ENCODE measurements at regions not wholly inside any gene's neighbourhood (a gene's known extent, or its start where the extent isn't known, plus 50 kb on each side); places are given as distances from the start of the nearest gene placed in this dataset.

DNA sequence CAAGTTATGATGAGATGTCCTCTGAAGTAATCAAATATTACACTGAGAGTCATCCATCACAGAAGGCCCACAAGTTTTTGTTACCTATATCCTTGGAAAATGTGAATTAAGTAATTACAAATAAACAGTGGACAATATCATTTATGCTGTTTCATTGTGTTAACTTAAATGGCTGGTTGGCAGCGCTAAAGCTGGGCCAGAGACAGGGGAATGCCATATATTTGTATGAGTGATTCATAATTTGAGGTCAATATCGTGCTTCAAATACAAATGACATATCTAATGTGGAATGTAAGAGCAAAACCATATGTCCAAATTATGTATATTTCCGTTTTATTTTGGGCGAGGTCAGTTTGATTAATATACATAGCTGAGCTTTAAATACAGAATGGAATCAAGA, 1556.2 kb downstream of the SLITRK5 start:
- TF ChIP-seq, protein P1, sequence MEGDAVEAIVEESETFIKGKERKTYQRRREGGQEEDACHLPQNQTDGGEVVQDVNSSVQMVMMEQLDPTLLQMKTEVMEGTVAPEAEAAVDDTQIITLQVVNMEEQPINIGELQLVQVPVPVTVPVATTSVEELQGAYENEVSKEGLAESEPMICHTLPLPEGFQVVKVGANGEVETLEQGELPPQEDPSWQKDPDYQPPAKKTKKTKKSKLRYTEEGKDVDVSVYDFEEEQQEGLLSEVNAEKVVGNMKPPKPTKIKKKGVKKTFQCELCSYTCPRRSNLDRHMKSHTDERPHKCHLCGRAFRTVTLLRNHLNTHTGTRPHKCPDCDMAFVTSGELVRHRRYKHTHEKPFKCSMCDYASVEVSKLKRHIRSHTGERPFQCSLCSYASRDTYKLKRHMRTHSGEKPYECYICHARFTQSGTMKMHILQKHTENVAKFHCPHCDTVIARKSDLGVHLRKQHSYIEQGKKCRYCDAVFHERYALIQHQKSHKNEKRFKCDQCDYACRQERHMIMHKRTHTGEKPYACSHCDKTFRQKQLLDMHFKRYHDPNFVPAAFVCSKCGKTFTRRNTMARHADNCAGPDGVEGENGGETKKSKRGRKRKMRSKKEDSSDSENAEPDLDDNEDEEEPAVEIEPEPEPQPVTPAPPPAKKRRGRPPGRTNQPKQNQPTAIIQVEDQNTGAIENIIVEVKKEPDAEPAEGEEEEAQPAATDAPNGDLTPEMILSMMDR (IDR thresholded peaks at IDR 0.05; ENCODE audit: low read depth, low read length) = no peak
- TF ChIP-seq EZH2phosphoT487 (IDR thresholded peaks at IDR 0.05; ENCODE audit: low read depth) = no peak
- Histone ChIP-seq H3K27ac (ENCODE audit: low read length) (no peak overlapping the region), H3K36me3 (replicated peaks; ENCODE audit: low read depth, low read length) (no peaks in the 10 kb centered on the region), H3K4me2 (ENCODE audit: low read length) (no peak overlapping the region), H3K27me3 (ENCODE audit: low read depth, low read length) (no peaks in the 10 kb centered on the region), H3K79me2 (ENCODE audit: low read length) (no peaks in the 10 kb centered on the region), H4K20me1 (ENCODE audit: insufficient read depth, low read length) (no peaks in the 10 kb centered on the region), H3K4me1 (ENCODE audit: low read length) (no peaks in the 10 kb centered on the region), H3K9me3 (ENCODE audit: insufficient read depth, low read length) (peaks cover 3% of the 10 kb centered on the region), H2AFZ (ENCODE audit: low read depth, low read length) (no peak overlapping the region), H3K9ac (ENCODE audit: low read length) (no peak overlapping the region), H3K4me3 (ENCODE audit: low read length) (no peak overlapping the region)

DNA sequence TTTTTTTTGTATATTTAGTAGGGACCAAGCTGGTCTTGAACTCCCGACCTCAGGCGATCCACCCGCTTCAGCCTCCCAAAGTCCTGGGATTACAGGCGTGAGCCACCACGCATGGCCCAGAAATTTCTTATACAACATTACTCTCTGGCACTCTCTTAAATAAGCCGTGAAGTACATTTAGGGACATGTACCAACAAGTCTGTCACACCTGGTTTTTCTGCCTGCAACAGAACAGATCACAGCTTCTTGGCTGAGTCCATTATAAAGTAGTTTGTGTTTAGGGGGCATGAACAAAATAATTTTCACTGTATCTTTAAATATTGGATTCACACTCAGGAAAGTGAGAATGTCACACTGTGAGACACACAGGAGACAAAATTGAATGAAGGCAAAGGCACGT, 1567.3 kb downstream of the SLITRK5 start:
- no peaks in the 10 kb centered on the region for H3K27me3 ChIP-seq (ENCODE audit: low read depth, low read length)
- no peaks in the 10 kb centered on the region for H3K36me3 ChIP-seq (replicated peaks; ENCODE audit: low read depth, low read length)
- H3K9me3 ChIP-seq (ENCODE audit: insufficient read depth, low read length) = no peaks in the 10 kb centered on the region
- TF ChIP-seq, protein P1 (IDR thresholded peaks at IDR 0.05; ENCODE audit: low read depth, low read length) = no peak
- TF ChIP-seq EZH2phosphoT487 (IDR thresholded peaks at IDR 0.05; ENCODE audit: low read depth) = no peak
- no peak overlapping the region for H3K4me2 ChIP-seq (ENCODE audit: low read length)
- no peak overlapping the region for H3K9ac ChIP-seq (ENCODE audit: low read length)
- no peak overlapping the region for H3K27ac ChIP-seq (ENCODE audit: low read length)
- H4K20me1 ChIP-seq (ENCODE audit: insufficient read depth, low read length) = no peaks in the 10 kb centered on the region
- no peaks in the 10 kb centered on the region for H3K79me2 ChIP-seq (ENCODE audit: low read length)
- H3K4me1 ChIP-seq (ENCODE audit: low read length) = no peaks in the 10 kb centered on the region
- H3K4me3 ChIP-seq (ENCODE audit: low read length) = no peak overlapping the region
- H2AFZ ChIP-seq (ENCODE audit: low read depth, low read length) = no peak overlapping the region

DNA sequence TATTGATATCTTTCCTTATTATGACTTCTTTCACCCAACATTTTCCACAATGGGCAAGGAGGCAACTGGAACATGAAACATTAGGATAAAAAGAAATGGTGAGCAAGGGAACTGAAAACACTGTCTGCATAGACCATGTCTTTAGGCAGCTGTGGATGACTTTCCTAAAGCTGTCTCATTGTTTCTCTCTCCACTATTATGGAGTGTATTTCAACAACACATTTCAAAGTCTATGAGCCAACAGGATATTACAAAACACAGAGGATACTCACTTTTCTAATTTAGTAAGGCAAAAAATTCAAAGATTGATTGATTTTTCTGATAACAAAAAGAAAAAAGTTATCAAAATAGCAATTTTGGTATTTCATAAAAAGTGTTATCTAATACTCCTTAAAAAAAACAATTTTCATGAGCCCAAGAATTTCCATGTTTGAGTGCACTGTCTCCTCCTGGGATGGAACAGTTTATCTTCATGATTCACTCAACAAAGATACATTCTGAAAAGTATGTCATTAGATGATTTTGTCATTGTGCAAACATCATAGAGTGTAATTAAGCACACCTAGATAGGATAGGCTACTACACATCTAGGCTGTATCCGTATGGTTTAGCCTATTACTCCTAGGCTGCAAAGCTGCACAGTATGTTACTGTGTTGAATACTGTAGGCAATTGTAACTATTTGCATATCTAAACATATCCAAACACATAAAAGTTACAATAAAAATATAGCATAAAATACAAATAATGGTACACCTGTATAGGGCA, 1568.4 kb downstream of the SLITRK5 start:
- no peaks in the 10 kb centered on the region for H3K9me3 ChIP-seq (ENCODE audit: insufficient read depth, low read length)
- no peak overlapping the region for H2AFZ ChIP-seq (ENCODE audit: low read depth, low read length)
- H3K4me2 ChIP-seq (ENCODE audit: low read length) = no peak overlapping the region
- TF ChIP-seq, protein P1 (IDR thresholded peaks at IDR 0.05; ENCODE audit: low read depth, low read length) = no peak
- no peak for TF ChIP-seq EZH2phosphoT487 (IDR thresholded peaks at IDR 0.05; ENCODE audit: low read depth)
- no peaks in the 10 kb centered on the region for H4K20me1 ChIP-seq (ENCODE audit: insufficient read depth, low read length)
- no peaks in the 10 kb centered on the region for H3K4me1 ChIP-seq (ENCODE audit: low read length)
- H3K27me3 ChIP-seq (ENCODE audit: low read depth, low read length) = no peaks in the 10 kb centered on the region
- no peak overlapping the region for H3K27ac ChIP-seq (ENCODE audit: low read length)
- H3K9ac ChIP-seq (ENCODE audit: low read length) = no peak overlapping the region
- H3K79me2 ChIP-seq (ENCODE audit: low read length) = no peaks in the 10 kb centered on the region
- H3K4me3 ChIP-seq (ENCODE audit: low read length) = no peak overlapping the region
- no peaks in the 10 kb centered on the region for H3K36me3 ChIP-seq (replicated peaks; ENCODE audit: low read depth, low read length)

DNA sequence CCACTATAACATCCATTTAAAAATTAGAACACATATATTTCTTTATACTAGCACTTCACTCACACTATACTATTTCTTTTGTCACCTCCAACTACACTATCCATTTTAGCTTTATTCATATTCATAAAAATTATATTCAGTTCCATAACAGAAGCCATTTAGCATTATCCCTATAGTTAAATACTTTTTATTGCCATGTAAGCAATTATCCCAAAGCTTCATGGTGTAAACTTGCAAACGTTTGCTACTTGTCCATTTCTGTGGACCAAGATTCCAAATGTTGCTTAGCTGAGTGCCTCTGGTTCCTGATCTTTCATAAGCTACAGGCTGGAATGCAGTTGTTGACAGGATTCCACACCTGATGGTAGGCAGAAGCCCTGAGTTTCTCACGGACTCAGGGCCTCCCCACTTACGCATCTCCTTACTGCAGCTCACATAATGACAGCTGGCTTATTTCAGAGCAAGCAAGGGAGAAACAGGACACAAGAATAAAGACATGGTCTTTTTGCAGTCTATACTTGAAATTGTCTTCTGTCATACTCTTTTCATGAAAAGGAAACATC, 1584.8 kb downstream of the SLITRK5 start:
- Histone ChIP-seq H3K79me2 (ENCODE audit: low read length) (no peaks in the 10 kb centered on the region), H3K9ac (ENCODE audit: low read length) (no peak overlapping the region), H3K4me1 (ENCODE audit: low read length) (peaks cover 9% of the 10 kb centered on the region; the same call in 1 of the 2 replicates), H3K36me3 (replicated peaks; ENCODE audit: low read depth, low read length) (peaks cover 11% of the 10 kb centered on the region), H2AFZ (ENCODE audit: low read depth, low read length) (no peak overlapping the region), H3K4me2 (ENCODE audit: low read length) (no peak overlapping the region), H3K9me3 (ENCODE audit: insufficient read depth, low read length) (peaks cover 23% of the 10 kb centered on the region), H3K27ac (ENCODE audit: low read length) (no peak overlapping the region), H4K20me1 (ENCODE audit: insufficient read depth, low read length) (no peaks in the 10 kb centered on the region), H3K27me3 (ENCODE audit: low read depth, low read length) (no peaks in the 10 kb centered on the region), H3K4me3 (ENCODE audit: low read length) (no peak overlapping the region)
- TF ChIP-seq, protein P1 (IDR thresholded peaks at IDR 0.05; ENCODE audit: low read depth, low read length) = no peak
- no peak for TF ChIP-seq EZH2phosphoT487 (IDR thresholded peaks at IDR 0.05; ENCODE audit: low read depth)

All from OCI-LY3 (cell line).